ENCODE measurements at regions not wholly inside any gene's neighbourhood (a gene's known extent, or its start where the extent isn't known, plus 50 kb on each side); places are given as distances from the start of the nearest gene placed in this dataset.
"Not testable (repeated sequence)": the region's sequence is repeated elsewhere in the genome, so short reads cannot be mapped to it uniquely, and the experiment has no call there.

DNA sequence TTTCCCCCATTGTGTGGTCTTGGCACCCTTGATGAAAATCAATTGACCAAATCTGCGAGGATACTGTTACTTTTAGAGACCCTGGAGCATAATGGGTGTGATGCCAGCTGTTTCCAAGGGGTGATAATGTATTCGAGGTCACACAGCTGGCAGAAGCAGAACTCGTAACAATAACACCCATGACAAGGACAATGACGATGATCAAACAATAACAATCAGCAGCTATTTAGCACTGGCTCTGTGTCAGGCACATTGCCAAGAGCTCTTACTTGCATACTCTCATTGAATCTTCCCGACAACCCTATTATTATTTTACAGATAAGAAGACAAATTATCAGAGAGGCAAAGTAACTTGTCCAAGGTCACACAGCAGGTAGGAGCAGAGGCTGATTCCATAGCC is 223.7 kb upstream of the MSX2 start:
- no peak for DNase-seq

DNA sequence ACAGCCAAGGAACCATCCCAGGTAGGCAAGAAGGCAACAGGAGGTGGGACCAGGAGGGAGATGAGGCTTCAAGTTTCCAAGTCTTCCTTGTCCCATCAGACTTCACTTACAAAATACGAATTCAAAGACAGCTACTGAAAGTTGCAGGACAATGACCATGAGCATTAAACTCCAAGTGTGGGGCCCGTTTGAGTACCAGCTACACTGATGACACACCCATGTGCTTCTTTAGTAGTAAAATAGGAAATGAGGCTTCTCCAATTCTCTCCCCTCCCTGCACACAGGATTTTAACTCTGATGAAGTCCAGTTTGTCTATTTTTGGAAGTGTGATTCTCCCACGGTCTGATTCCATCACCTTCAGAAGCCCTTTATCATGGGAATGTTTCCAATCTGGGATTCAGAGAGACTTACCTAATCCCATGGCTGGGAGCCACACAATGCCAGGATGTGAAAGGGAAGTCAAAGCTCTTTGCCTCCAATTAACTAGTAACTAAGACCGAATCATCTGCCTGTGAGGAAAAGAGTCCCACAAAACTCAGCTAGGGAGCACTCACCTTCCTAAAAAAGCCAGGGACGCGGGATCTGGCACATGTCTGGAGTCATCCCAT is 222.8 kb upstream of the MSX2 start:
- DNase-seq = no peak

DNA sequence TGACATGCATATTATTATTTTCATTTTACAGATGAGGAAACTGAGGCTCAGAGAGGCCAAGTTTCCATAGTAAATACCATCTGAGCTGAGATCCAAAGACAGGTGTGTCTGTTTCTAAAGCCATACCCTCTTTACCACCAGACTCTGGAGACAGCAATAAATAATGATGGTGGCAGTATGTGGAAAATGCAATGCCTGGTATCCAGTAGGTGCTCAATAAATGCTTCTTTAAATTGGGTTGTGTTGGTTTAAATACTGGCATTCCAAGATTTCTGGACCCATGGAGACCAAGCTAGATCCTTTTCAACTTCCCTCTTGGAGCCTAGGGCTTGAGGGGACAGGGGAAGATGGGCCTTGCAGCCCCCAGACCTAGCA is 221.3 kb upstream of the MSX2 start:
- DNase-seq = no peak

DNA sequence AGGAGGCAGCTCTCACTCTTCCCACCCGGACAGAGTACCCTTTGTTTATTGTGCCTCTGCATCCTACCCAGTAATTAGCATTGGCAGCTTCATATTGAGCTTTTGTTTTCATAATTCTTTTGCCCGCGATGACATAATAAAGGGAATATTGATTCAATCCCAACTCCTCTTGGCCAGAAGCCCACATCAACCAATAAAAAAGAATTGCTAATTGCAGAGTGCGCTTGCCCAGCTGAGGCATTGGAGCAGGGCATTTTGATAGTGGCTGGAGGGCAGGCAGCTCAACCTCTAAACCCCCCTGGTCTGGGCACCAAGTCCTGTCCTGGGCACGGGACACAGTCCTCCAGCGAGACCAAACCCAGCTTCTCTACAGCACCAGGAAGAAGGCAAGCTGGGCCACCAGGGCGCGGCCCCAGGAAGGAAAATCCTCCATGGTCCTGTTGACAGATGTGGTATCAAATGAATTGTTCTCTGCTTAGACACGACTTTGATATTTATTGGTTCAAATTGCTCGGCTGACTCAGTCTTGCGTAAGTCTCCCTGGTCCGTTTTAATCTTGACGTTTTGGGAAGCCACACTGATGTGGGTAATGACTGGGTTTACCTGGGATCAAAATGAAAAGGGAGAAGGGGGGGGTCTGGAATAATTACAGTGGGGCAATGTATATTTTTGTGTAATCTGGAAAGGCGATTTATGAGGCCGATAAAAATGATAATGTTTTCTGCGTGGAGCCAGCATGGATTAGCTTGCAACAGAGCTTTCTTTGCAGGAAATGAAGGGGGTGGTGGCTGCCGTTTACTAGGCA is 220.7 kb upstream of the MSX2 start:
- no peak for DNase-seq

DNA sequence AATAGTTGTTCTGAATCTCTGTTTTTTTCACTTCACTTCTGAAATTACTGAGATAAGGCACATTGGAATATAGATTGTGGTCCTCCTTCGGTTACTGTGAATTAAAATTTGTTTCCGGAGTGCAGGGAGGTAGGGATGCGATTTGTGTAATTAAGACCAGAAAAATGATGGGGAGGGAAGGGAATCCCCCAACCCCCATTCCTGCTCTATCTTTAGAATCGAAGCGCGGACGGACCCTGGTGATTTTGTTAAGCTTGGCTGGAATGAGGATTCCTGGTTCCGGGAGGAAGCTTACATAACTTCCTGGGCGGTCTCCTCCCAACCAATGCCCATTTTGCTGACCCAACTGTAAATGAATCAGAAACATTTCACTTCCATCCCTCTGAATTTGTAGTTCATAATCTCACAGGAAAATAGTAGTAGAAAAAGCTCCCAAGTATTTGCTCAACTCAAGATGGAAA is 220.1 kb upstream of the MSX2 start:
- DNase-seq = no peak

DNA sequence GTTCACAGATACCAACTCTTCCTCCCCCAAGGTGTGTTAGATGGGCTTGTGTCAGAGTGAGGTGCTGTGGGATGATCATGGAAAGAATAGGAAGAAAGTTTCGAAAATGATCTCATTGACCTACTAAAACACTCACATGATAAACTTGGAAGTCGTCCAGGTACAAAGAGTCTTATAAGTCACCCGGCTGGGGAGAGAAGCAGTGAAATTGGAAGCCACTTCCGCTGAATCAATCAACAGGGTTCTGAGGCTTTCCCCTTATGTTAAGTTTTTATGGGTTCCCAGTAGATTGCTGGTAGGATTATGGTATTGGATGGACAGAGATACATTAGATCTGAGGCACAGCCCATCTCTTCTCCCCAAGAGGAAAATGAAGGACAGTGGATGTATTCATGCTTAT is 218.8 kb upstream of the MSX2 start:
- no peak for DNase-seq

DNA sequence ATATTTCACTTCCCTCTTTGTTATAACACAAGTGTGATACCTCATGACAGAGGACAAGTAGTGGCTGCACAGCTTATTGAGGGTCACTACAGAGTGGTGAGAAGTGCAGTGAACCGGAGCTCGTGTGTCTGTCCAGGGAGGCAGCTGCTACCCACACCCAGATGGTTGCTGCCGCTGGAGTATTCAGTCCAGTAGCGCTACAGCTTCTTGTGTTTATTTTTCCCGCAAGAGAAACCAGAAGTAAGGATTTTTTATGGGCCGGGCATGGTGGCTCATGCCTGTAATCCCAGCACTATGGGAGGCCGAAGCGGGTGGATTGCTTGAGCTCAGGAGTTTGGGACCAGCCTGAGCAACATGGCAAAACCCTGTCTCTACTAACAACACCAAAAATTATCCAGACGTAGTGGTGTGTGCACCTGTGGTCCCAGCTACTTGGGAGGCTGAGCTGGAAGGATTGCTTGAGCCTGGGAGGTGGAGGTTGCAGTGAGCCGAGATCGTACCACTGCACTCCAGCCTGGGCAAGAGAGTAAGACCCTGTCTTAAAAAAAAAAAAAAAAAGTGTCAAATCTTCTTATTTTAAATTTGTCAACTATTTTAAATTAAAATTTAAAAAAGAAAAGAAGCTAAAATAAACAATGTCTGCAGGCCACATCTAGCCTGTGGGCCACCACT is 213.5 kb upstream of the MSX2 start:
- not testable (repeated sequence) for DNase-seq

DNA sequence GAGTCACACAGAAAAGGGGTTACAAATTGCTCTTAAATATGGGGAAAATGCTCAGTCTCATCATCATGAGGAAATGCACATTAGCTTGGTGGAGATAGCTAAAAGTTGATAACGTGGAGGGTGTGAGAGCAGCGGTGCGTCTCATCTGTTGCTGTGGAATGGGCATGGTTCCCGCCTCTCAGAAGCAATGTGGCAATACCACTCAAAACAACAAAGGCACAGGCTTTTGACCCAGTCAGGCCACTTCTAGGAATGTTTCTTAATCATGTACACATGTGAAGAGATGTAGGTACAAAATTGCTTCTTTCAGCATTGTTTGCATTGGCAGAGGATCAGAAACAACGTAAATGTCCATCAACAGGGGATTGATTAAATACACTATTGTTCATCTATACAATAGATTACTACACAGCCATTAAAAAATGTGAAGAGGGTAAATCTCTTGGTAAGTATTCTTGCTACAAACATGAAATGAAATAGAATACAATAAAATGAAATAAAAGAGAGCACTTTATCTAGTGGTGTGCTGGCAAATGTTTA is 212.6 kb upstream of the MSX2 start:
- DNase-seq = no peak

DNA sequence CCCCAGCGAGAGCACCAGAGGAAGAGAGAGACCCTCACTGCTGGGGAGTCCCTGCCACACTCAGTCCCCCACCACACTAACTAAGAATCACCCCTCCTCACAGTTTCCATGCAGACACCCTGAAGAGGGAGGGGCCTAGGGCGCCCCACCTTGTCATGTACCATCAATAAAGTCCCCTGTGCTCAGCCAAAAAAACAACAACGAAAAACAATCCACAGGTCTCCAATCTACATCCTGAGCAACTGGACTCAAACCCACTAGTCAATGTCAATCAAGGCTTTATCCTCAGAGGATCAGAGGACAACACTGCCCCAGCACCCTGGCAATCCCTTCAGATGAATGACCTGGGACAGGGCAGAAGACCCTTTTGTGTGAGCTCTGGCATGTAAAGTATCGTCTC is 210.1 kb upstream of the MSX2 start:
- no peak for DNase-seq

DNA sequence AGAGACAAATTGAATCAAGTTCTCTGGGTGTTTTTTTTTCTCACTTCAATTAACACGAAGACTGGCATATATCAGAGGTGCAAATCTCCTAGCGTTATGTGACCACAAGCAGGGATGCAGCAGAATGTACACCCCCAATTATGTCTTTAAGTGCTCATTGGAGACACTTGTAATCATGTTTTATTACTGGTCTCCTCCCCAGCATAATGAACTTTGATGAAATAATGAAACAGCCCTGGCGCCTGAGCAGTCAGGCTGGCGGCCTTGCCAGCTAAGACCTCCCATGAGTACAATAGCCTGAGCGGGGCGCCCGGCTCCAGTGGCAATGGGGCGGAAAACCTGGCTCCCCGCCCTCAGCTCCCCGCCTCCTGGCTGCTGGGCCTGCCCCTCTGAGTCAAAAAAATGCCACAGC is 209.4 kb upstream of the MSX2 start:
- DNase-seq = no peak

DNA sequence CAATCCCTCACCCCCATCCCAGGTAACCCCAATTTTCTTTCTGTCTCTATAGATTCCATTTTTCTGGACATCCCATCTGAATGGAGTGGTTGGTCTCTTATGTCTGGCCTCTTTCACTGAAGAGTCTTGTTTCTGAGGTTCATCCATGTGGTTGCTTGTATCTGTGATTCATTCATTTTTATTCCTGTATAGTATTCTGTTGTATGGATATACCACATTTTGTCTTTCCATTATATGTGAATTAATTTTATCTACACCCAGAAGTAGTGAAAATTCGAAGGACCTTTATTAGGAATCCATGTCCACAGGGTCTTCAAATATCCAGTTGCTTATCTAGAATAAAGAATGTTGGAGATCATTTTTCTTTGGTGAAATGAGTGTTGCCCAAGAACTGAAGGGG is 207.6 kb upstream of the MSX2 start:
- no peak for DNase-seq

DNA sequence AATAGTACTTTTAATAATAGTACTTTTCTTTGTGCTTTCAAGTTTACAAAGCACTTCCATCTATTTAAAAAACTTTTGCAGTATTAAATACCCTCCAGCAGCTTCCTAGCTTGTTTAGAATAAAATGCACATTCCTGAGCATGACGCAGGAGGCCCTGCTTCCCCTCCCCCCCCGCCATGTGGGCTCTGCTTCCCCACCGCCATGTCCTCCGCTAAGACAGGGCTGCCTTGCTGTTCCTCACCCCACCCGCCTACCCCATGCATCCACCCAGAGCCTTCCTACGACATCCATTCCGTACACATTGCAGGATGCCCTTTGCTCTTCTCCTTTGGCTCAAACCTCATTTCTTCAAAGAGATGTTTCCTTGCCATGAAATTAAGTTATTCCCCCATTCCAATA is 205.9 kb upstream of the MSX2 start:
- DNase-seq = no peak

DNA sequence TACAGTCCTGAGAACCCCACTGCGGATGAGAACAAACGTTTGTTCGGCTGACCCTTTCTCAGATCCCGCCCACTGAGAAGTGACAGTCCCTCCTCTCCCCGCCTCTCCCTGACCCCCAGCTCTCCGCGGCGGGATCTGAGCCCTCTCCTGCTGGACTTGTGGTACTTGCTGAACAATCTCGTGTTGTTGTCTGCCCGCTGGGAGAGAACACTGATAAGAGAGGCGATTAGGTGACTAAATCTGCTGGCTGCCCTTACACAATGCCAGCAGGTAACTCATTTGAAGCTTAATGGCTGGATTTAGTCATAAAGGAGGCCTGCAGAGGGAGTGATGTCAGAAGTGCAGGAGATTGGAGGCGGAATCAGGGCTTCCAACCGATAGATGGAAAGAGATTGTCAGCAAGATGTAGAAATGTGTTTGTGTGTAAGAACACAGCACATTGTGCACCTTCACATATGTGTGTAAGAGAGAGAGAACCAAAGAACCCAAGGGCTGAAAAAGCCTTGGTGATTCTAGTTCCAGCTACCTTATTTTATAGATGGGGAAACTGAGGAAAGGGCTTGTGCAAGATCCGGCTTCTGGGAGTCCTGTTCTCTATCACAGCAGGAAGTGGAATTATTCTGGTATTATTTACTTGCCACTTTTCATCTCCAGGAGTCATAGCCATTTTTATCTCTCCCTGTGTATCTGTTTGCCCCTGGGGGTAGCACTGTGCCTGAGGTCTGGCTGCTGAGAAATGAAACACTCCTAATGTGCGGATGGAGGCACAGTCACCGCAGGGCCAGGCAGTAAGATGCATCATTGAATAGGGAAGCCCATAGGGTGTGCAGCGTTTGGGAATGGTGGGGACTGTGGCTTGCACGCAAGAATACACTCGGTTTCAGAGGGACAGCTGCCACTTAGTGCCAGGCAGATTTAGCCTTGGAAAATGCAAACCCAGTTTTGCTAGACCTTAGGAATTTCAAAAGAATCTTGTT is 203.7 kb upstream of the MSX2 start:
- no peak for DNase-seq

DNA sequence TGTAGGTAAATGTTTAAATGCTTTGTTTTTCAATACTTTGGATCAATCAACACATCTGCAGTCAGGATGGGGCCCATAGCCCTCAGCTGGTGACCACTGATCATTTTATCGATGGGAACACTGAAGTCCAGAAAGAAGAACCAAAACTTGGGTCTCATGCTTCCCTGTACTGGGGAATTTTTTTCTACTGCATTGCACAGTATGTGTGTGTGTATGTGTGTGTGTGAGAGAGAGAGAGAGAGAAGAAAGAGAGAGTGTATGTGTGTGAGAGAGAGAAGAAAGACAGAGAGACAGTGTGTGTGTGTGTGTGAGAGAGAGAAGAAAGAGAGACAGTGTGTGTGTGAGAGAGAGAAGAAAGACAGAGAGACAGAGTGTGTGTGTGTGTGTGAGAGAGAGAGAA is 202.9 kb upstream of the MSX2 start:
- no peak for DNase-seq

DNA sequence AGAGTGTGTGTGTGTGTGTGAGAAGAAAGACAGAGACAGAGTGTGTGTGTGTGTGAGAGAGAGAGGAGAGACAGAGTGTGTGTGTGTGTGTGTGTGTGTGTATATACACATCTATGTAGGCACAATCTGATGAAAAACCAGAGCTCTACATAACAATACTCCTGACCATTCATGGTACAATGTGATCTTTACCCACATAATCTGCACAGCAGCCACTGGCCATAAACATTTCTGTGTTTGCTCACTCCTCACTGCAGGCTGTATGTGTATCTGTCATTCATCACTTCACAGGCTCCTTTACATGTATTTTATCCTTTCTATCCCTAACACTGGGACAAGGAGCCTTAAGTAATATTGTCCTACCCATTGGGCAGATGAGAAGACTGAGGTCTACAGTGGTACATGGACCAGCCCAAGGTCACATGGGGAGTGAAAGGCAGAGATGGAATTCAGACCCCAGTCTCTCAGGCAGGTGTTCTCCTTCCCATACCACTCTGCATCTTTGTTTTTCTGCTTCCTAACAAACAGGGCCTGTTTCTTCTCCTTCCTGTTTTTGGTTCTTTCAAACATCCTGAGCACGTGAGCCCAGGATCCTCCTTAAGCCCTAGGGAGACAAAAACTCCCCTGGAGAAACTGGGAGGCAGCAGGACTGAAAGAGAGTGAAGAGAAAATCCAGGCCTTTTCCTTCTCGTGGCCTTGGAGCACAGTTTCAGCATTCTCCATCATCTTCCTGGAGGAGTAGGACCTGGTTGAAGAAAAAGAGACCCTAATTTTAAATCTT is 201.7 kb upstream of the MSX2 start:
- DNase-seq = no peak

DNA sequence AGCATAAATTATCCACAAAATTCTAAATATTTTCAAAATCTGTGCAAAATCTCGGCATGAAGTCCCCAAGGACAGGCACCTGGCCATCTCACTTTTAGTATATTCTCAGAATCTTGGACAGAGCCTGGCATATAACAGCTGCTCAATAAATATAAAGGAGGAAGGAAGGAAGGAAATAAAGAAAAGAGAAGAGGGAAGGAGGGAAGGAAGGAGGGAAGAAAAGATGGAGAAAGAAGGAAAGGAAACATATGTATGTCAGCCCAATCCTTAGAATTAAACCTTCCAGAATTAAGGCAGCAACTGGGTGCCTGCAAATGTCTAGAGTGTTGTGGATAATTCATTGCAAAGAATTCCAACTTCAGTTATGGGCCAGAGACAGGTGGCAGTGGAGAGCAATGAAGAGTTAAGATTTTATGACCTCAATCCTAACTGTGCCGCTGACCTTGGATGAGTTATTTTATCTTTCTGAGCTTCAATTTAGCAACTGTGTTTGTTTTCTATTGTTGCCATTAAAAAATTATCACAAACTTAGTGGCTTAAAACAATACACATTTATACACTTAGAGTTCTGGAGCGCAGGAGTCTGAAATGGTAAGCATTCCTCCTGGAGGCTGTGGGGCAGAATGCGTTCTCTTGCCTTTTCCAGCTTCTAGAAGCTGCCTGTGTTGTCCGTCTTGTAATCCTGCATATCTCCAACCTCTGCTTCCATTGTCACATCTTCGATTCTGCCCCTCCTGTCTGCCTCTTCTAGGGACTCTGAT is 200.9 kb upstream of the MSX2 start:
- no peak for DNase-seq

DNA sequence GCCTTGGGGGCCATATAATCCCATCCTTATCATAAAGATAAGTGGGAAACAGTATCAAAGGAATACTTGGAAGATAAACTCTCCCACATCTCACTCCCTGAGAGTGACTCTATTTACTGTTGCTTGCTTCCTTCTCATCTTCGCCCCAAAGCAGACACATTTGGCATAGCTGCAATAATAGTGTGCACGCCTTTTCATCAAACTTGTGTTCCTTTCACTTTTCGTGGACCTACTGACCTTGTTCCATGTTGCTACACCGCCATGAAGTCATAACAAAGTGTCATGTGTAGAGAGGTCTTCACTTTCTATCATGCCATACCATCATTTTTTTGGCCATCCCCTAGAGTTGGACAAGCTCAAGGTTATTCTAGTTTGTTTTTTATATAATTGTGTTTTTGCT is 200.0 kb upstream of the MSX2 start:
- DNase-seq = no peak

DNA sequence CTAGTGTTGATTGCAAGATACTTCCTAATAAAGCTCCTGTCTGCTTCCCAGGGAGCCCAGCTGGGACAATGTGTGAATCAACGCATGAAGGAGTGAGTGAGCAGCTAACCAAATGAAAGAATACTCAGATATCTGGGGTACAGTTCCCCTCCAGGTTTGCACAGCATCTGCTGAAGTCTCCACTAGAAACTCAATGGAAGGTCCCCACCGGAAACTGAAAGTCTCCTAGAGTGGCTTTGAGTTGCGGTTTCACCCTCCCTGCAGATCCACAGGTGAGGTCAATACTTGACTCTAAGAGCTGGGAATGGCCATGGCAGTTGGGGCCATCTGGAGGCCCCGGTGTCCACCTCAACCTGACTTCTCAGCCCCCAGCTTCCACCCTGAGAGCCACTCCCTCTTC is 198.2 kb upstream of the MSX2 start:
- DNase-seq = no peak

DNA sequence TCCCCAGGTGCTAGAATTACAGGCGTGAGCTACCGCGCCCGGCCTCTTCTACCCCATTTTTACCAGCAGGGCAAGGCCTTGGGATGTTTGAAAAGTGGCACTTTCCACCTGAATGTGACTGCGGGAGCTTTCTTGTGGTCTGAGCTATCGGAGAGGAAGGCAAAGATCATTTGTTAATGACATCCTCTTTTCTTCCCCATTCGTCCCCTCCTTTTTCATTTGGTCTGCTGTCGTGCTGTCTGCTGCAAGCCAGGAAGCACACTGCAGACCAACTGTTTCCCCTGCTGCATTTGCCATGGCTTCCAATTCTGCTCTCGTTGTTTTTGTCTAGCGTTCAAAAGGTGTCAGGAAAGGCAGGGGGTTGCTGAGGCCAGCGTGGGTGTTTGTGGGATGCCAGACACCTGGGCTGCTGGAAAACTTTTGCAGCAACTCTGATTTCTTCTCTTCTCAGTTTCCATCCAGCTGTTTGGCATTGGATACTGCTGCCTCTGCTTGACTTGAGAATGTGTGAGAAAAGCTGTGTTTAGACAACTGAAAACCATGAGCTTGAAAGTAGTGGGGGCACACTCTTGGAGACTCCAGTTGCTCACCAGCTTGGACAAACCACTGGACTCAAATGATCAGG is 196.4 kb upstream of the MSX2 start:
- DNase-seq = no peak

DNA sequence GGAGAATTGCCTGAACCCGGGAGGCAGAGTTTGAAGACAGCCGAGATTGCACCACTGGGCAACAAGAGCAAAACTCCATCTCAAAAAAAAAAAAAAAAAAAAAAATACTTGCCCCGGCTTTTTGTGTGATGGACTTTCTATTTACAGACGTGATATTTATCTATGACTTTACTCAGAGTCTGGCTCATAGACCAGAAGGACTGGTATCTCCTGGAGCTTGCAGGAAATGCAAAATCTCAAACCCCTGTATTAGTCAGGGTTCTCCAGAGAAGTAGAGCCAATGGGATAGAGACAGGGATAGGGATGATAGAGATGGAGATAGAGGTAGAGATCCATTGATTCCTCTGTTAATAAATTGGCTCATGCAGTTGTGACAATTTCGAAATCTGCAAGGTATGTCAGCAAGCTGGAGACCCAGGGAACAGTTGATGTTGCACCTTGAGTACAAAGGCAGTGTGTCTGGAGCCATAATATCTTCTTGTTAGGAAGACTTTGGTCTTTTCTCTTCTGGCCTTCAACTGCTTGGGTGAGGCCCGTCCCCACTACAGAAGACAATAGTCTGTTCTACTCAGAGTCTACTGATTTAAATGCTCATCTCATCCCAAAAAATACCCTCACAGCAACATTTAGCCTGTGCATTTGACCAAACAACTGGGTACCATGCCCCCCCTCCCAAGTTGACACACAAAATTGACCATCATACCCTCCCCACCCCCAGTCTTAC is 195.4 kb upstream of the MSX2 start:
- DNase-seq = no peak
